Nephron (organoid): ENCODE measurements at regions not wholly inside any gene's neighbourhood (a gene's known extent, or its start where the extent isn't known, plus 50 kb on each side); places are given as distances from the start of the nearest gene placed in this dataset.

ENCODE experiments used
- H3K27ac Mint-ChIP-seq, 3 experiments: 2 replicates each; pipeline ENCODE4 v1.8.0; 2020; ENCODE audit warnings: mixed read lengths in 3 of 3, mild to moderate bottlenecking in 2 of 3, moderate library complexity in 1 of 3
- H3K27me3 Mint-ChIP-seq: 2 replicates; pipeline ENCODE4 v1.8.0; 2021; ENCODE audit warnings: low read depth, mild to moderate bottlenecking, moderate library complexity, mixed read lengths
- H3K36me3 Mint-ChIP-seq: 2 replicates; pipeline ENCODE4 v1.8.0; 2020; ENCODE audit warnings: low read depth, mixed read lengths
- H3K4me1 Mint-ChIP-seq: 2 replicates; pipeline ENCODE4 v1.8.0; 2020; ENCODE audit warnings: mixed read lengths
- H3K4me3 Mint-ChIP-seq, 3 experiments: 2 replicates each; pipeline ENCODE4 v1.8.0; 2020; ENCODE audit warnings: mild to moderate bottlenecking in 3 of 3, mixed read lengths in 3 of 3, moderate library complexity in 2 of 3
- H3K9me3 Mint-ChIP-seq: 2 replicates; pipeline ENCODE4 v1.8.0; 2020; ENCODE audit warnings: mixed read lengths
- TF ChIP-seq, protein P1 (sequence below), 3 experiments: fragments of 200-600 bp; sonication (generic); IDR thresholded peaks; one replicate each; pipeline ENCODE4 v1.5.0; 2021; ENCODE audit warnings: antibody characterized with exemption in 3 of 3; ENCODE audit not compliant: unreplicated experiment in 3 of 3

DNA sequence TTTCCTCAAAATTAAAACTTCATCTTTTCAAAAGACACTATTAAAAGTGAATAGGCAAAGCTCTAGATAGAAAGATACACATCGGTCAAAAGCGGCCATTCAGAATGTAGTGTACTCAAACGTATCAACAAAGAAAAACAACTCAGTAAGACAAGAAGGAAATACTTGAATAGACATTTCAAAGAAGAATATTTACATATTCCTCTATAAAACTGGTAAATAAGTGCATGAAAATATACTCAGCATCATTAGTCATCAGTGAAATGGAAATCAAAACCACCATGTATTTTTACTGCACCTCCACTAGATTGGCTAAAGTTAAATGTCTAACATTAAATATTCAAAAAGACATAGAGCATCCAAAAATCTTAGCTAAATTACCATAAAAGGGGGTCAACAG lies 551.1 kb upstream of the SORCS1 start:
- no peaks in the 10 kb centered on the region for H3K9me3 Mint-ChIP-seq
- H3K4me3 Mint-ChIP-seq = no peak overlapping the region
- H3K36me3 Mint-ChIP-seq = no peaks in the 10 kb centered on the region
- H3K27me3 Mint-ChIP-seq = peaks cover 4% of the 10 kb centered on the region
- H3K4me1 Mint-ChIP-seq = no peaks in the 10 kb centered on the region
- TF ChIP-seq, protein P1, sequence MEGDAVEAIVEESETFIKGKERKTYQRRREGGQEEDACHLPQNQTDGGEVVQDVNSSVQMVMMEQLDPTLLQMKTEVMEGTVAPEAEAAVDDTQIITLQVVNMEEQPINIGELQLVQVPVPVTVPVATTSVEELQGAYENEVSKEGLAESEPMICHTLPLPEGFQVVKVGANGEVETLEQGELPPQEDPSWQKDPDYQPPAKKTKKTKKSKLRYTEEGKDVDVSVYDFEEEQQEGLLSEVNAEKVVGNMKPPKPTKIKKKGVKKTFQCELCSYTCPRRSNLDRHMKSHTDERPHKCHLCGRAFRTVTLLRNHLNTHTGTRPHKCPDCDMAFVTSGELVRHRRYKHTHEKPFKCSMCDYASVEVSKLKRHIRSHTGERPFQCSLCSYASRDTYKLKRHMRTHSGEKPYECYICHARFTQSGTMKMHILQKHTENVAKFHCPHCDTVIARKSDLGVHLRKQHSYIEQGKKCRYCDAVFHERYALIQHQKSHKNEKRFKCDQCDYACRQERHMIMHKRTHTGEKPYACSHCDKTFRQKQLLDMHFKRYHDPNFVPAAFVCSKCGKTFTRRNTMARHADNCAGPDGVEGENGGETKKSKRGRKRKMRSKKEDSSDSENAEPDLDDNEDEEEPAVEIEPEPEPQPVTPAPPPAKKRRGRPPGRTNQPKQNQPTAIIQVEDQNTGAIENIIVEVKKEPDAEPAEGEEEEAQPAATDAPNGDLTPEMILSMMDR (IDR thresholded peaks at IDR 0.05; ENCODE audit: unreplicated experiment in 3 of 3) = no peak
- no peak overlapping the region for H3K27ac Mint-ChIP-seq

DNA sequence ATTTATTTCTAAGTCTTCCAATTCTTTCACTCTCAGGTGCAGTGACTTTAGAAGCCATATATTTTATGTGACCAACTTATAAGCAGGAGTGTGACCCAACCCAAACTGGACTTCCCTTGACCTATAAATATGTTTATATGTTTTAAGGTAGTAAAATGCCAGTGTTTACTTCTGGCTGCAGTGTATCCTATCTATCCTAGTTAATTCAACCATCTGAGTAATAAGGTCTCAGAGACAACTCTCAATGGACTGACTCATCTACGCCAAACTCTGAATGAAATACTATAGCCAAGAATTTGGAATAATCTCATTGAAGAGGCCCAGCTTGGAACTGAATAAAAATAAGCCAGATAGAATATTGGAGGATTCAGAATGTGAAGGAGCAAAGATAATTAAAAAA lies 544.5 kb upstream of the SORCS1 start:
- H3K36me3 Mint-ChIP-seq = no peaks in the 10 kb centered on the region
- H3K27me3 Mint-ChIP-seq = no peaks in the 10 kb centered on the region
- H3K9me3 Mint-ChIP-seq = no peaks in the 10 kb centered on the region
- H3K4me3 Mint-ChIP-seq = no peak overlapping the region
- H3K27ac Mint-ChIP-seq = no peak overlapping the region
- no peaks in the 10 kb centered on the region for H3K4me1 Mint-ChIP-seq
- TF ChIP-seq, protein P1 (IDR thresholded peaks at IDR 0.05; ENCODE audit: unreplicated experiment in 3 of 3) = no peak

DNA sequence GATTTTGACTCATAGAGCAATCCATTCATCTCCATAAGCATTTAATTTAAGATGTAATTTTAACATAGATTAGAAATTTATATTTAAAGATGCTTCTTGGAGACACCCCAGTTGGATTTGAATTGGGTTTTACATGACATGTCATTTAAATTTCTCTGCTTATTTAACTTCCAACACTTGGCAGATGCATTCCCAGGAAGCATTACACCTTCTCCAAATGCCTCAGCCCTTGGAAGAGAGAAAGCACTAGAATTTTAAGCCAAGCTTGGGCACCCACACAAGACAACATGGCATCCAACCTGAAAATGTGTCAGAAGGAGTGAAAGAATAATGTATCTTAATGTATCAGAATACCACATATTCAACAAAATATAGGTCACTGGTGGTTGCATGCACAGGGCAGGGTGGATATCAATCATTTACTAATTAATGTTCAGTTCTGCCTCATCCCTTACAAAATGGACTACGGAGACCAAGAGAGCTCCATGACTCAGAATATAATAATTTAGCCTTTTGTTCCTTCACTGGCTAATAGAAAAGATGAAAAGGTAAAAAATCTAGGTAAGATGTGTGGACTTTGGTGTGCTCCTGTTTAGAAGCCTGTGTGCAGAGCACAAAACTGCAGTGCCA lies 541.7 kb upstream of the SORCS1 start:
- H3K4me1 Mint-ChIP-seq = no peaks in the 10 kb centered on the region
- no peaks in the 10 kb centered on the region for H3K9me3 Mint-ChIP-seq
- TF ChIP-seq, protein P1 (IDR thresholded peaks at IDR 0.05; ENCODE audit: unreplicated experiment in 3 of 3) = no peak
- H3K4me3 Mint-ChIP-seq = no peak overlapping the region
- H3K36me3 Mint-ChIP-seq = no peaks in the 10 kb centered on the region
- no peak overlapping the region for H3K27ac Mint-ChIP-seq
- H3K27me3 Mint-ChIP-seq = no peaks in the 10 kb centered on the region

DNA sequence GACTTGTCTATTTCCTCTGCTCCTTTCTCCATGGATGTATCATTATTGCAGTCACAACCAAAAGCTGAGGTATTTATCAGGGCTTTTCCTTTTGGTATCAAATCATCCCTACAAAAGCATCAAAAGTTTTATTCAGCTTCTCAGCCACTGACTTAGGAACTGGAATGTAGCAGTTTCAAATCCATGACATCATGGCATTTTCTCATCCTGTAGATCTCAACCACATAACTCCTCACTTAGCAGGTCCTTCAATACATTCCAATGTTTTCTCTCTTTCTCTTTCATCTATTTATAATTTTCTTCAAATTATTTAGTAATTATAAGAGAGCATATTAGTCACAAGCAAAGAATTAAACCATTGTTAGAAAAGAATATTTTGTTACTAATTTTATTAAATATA lies 537.4 kb upstream of the SORCS1 start:
- TF ChIP-seq, protein P1 (IDR thresholded peaks at IDR 0.05; ENCODE audit: unreplicated experiment in 3 of 3) = no peak
- Mint-ChIP-seq H3K27me3 (no peaks in the 10 kb centered on the region), H3K4me3 (no peak overlapping the region), H3K27ac (no peak overlapping the region), H3K9me3 (no peaks in the 10 kb centered on the region), H3K36me3 (no peaks in the 10 kb centered on the region), H3K4me1 (no peaks in the 10 kb centered on the region)

DNA sequence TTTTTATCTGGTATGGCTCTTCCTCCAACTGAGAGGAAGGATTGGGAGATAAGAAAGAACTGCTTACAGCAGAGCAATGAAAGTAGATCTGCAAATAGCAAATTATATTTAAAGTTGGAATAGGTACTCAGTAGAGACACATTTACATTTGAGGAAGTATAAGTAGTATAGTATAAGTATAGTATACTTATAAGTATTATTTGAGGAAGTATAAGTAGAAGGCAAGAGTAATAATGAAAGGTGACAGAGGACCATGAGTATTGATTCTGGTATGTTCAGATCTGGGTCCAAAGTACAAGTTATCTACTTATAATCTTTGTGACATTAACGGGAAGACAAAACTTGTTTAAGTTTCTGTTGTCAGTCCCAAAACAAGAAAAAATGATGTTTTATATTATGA lies 527.6 kb upstream of the SORCS1 start:
- H3K36me3 Mint-ChIP-seq = no peaks in the 10 kb centered on the region
- H3K4me1 Mint-ChIP-seq = no peaks in the 10 kb centered on the region
- no peaks in the 10 kb centered on the region for H3K9me3 Mint-ChIP-seq
- no peaks in the 10 kb centered on the region for H3K27me3 Mint-ChIP-seq
- H3K4me3 Mint-ChIP-seq = no peak overlapping the region
- TF ChIP-seq, protein P1 (IDR thresholded peaks at IDR 0.05; ENCODE audit: unreplicated experiment in 3 of 3) = no peak
- no peak overlapping the region for H3K27ac Mint-ChIP-seq

GRCh38 chr10:107689323-107689722 lies 524.8 kb upstream of the SORCS1 start:
- H3K36me3 Mint-ChIP-seq = no peaks in the 10 kb centered on the region
- H3K4me1 Mint-ChIP-seq = no peaks in the 10 kb centered on the region
- no peaks in the 10 kb centered on the region for H3K9me3 Mint-ChIP-seq
- no peak overlapping the region for H3K27ac Mint-ChIP-seq
- TF ChIP-seq, protein P1 (IDR thresholded peaks at IDR 0.05; ENCODE audit: unreplicated experiment in 3 of 3) = no peak
- H3K27me3 Mint-ChIP-seq = no peaks in the 10 kb centered on the region
- H3K4me3 Mint-ChIP-seq = no peak overlapping the region
